ENCODE measurements at regions not wholly inside any gene's neighbourhood (a gene's known extent, or its start where the extent isn't known, plus 50 kb on each side); places are given as distances from the start of the nearest gene placed in this dataset.

DNA sequence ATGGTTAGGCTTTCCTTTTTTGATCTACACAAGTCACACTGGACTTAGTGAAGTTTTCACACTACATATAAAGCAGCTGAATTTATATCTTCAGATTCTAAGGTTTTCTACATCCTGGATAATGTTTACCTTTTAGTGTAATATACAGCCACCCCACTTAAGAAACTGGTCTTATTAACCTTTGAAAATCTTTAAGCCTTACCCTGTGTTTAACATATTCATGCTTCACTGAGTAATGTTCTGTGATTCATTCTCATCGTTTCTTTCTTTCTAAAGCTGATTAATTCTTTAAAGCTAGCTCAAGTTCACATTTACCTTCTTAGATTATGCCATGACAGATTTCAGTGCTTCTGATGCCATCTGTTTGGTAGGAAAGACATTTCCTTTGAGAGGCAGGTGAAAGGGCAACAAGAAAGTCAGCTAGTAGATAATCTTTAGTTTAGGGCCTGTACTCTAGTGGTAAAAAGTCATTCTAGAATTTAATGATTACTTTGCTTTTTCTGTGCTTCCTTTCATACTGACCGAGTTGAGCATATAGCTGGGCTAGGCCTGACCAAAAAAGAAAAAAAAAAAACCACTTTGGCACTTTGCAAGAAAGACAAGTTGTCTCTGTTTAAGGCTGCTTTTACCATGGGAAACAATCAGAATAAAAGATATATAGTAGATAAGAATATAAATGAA, 690.9 kb upstream of the FBXO33 start:
- Mint-ChIP-seq H3K27ac (no peak overlapping the region), H3K4me3 (no peak overlapping the region), H3K4me1 (no peaks in the 10 kb centered on the region), H3K9me3 (peaks cover 4 to 8% (median 7%) of the 10 kb centered on the region in 3 donors), H3K36me3 (no peaks in the 10 kb centered on the region), H3K27me3 (no peaks in the 10 kb centered on the region)
- ATAC-seq (replicated peaks in 1 of 4) (no peak), DNase-seq (no peak)
- WGBS (ENCODE audit: insufficient coverage), result no CpG with 5 or more reads among the region's 2 CpGs
- no peak overlapping the region for H3K4me3 ChIP-seq (ENCODE audit: control insufficient read depth in 1 of 2, extremely low read depth in 1 of 2, low read length in 1 of 2)
- H3K27ac ChIP-seq (ENCODE audit: low read length), result no peak overlapping the region
- H3K36me3 ChIP-seq (ENCODE audit: control insufficient read depth in 2 of 2, extremely low read depth in 1 of 2, insufficient read depth in 1 of 2, low read length in 1 of 2), result no peaks in the 10 kb centered on the region
- POLR2A ChIA-PET, result interaction anchor here (0.5 to 0.7 kb wide), 2 partner anchors 60 to 96 kb away, joined by 4 to 5 read pairs; no protein-coding TSS in a partner anchor
- no peaks in the 10 kb centered on the region for H3K9me3 ChIP-seq
- no peaks in the 10 kb centered on the region for H3K4me1 ChIP-seq (ENCODE audit: control insufficient read depth in 1 of 2, extremely low read depth in 1 of 2, insufficient read depth in 2 of 2, low read length in 2 of 2)
- H3K27me3 ChIP-seq (replicated peaks in 1 of 2; ENCODE audit: control insufficient read depth in 2 of 2, extremely low read depth in 1 of 2, insufficient read depth in 2 of 2, low read length in 1 of 2), result no peaks in the 10 kb centered on the region
- CTCF ChIA-PET, result interaction anchor here in 1 of 2 donors (0.9 kb wide), 1 partner anchor 9 kb away, joined by 3 read pairs; no protein-coding TSS in a partner anchor

DNA sequence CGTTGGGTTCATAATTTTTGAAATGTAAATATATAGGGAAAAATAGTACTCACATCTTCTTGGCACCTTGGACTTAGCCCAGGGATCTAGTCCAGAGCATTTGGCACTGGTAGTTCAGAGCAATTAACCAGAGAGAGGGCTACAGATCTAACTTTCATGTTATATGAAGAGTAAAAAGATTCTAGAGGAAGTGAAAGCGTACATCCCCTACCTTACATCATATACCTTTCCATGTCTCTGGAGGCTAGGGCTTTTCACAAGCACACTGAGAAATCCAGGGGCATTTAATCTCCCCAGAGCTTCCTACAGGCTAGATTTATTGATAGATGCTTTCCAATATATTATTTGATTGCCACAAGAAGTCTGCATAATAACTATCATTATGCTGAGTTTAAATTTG, 687.5 kb upstream of the FBXO33 start:
- no peak overlapping the region for H3K4me3 ChIP-seq (ENCODE audit: control insufficient read depth in 1 of 2, extremely low read depth in 1 of 2, low read length in 1 of 2)
- H3K27me3 ChIP-seq (replicated peaks in 1 of 2; ENCODE audit: control insufficient read depth in 2 of 2, extremely low read depth in 1 of 2, insufficient read depth in 2 of 2, low read length in 1 of 2), result no peaks in the 10 kb centered on the region
- H3K4me1 ChIP-seq (ENCODE audit: control insufficient read depth in 1 of 2, extremely low read depth in 1 of 2, insufficient read depth in 2 of 2, low read length in 2 of 2), result no peaks in the 10 kb centered on the region
- Mint-ChIP-seq H3K36me3 (no peaks in the 10 kb centered on the region), H3K27ac (no peak overlapping the region), H3K4me3 (no peak overlapping the region), H3K4me1 (no peaks in the 10 kb centered on the region), H3K27me3 (no peaks in the 10 kb centered on the region), H3K9me3 (peaks cover 7 to 15% (median 9%) of the 10 kb centered on the region in 3 donors)
- H3K9me3 ChIP-seq, result no peaks in the 10 kb centered on the region
- WGBS (ENCODE audit: insufficient coverage), result no CpG with 5 or more reads among the region's 2 CpGs
- H3K36me3 ChIP-seq (ENCODE audit: control insufficient read depth in 2 of 2, extremely low read depth in 1 of 2, insufficient read depth in 1 of 2, low read length in 1 of 2), result no peaks in the 10 kb centered on the region
- ATAC-seq (replicated peaks in 1 of 4), result no peak
- no peak for DNase-seq
- no peak overlapping the region for H3K27ac ChIP-seq (ENCODE audit: low read length)
- ChIA-PET POLR2A (no interaction called here), CTCF (no interaction called here)

- H3K4me1 Mint-ChIP-seq, result no peaks in the 10 kb centered on the region
- POLR2A ChIA-PET, result no interaction called here
These were observed 687.1 kb upstream of the FBXO33 start for GRCh38 chr14:40119321-40119720.

DNA sequence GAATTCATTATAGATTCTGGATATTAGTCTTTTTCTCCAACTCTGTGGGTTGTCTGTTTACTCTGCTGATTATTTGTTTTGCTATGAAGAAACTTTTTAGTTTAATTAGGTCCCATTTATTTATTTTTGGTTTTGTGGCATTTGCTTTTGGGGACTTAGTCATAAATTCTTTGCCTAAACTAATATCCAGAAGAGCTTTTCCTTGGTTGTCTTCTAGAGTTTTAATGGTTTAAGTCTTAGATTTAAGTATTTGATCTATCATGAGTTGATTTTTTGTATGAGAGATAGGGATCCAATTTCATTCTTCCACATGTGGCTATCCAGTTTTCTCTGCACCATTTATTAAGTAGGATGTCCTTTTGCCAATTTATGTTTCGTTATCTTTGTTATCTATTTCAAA, 683.4 kb upstream of the FBXO33 start:
- Histone ChIP-seq H3K36me3 (ENCODE audit: control insufficient read depth in 2 of 2, extremely low read depth in 1 of 2, insufficient read depth in 1 of 2, low read length in 1 of 2) (no peaks in the 10 kb centered on the region), H3K4me1 (ENCODE audit: control insufficient read depth in 1 of 2, extremely low read depth in 1 of 2, insufficient read depth in 2 of 2, low read length in 2 of 2) (no peaks in the 10 kb centered on the region), H3K27me3 (replicated peaks in 1 of 2; ENCODE audit: control insufficient read depth in 2 of 2, extremely low read depth in 1 of 2, insufficient read depth in 2 of 2, low read length in 1 of 2) (no peaks in the 10 kb centered on the region), H3K27ac (ENCODE audit: low read length) (no peak overlapping the region), H3K9me3 (no peaks in the 10 kb centered on the region), H3K4me3 (ENCODE audit: control insufficient read depth in 1 of 2, extremely low read depth in 1 of 2, low read length in 1 of 2) (no peak overlapping the region)
- Mint-ChIP-seq H3K4me1 (no peaks in the 10 kb centered on the region), H3K9me3 (peaks cover 9 to 16% (median 12%) of the 10 kb centered on the region in 3 donors), H3K27ac (no peak overlapping the region), H3K27me3 (no peaks in the 10 kb centered on the region), H3K4me3 (no peak overlapping the region), H3K36me3 (no peaks in the 10 kb centered on the region)
- ATAC-seq (replicated peaks in 1 of 4), result no peak
- ChIA-PET CTCF (no interaction called here), POLR2A (no interaction called here)
- WGBS (ENCODE audit: insufficient coverage), result no CpG with 5 or more reads among the region's 1 CpG
- no peak for DNase-seq

More at GRCh38 chr14:40119321-40119720, 687.1 kb upstream of the FBXO33 start:
- no peaks in the 10 kb centered on the region for H3K36me3 Mint-ChIP-seq
- no peak overlapping the region for H3K27ac Mint-ChIP-seq
- no peaks in the 10 kb centered on the region for H3K27me3 Mint-ChIP-seq
- H3K9me3 ChIP-seq, result no peaks in the 10 kb centered on the region
- no peak overlapping the region for H3K4me3 Mint-ChIP-seq
- CTCF ChIA-PET, result no interaction called here
- H3K9me3 Mint-ChIP-seq, result peaks cover 7 to 16% (median 9%) of the 10 kb centered on the region in 3 donors
- DNase-seq, result no peak
- H3K4me3 ChIP-seq (ENCODE audit: control insufficient read depth in 1 of 2, extremely low read depth in 1 of 2, low read length in 1 of 2), result no peak overlapping the region
- no peak overlapping the region for H3K27ac ChIP-seq (ENCODE audit: low read length)
- H3K36me3 ChIP-seq (ENCODE audit: control insufficient read depth in 2 of 2, extremely low read depth in 1 of 2, insufficient read depth in 1 of 2, low read length in 1 of 2), result no peaks in the 10 kb centered on the region
- no peaks in the 10 kb centered on the region for H3K4me1 ChIP-seq (ENCODE audit: control insufficient read depth in 1 of 2, extremely low read depth in 1 of 2, insufficient read depth in 2 of 2, low read length in 2 of 2)
- ATAC-seq (replicated peaks in 1 of 4), result no peak
- H3K27me3 ChIP-seq (replicated peaks in 1 of 2; ENCODE audit: control insufficient read depth in 2 of 2, extremely low read depth in 1 of 2, insufficient read depth in 2 of 2, low read length in 1 of 2), result no peaks in the 10 kb centered on the region
- 72% methylated on average over 2 of the region's 4 CpGs for WGBS (ENCODE audit: insufficient coverage)

- no peaks in the 10 kb centered on the region for H3K4me1 Mint-ChIP-seq
- Histone ChIP-seq H3K27me3 (replicated peaks in 1 of 2; ENCODE audit: control insufficient read depth in 2 of 2, extremely low read depth in 1 of 2, insufficient read depth in 2 of 2, low read length in 1 of 2) (no peaks in the 10 kb centered on the region), H3K4me1 (ENCODE audit: control insufficient read depth in 1 of 2, extremely low read depth in 1 of 2, insufficient read depth in 2 of 2, low read length in 2 of 2) (no peaks in the 10 kb centered on the region), H3K4me3 (ENCODE audit: control insufficient read depth in 1 of 2, extremely low read depth in 1 of 2, low read length in 1 of 2) (no peak overlapping the region), H3K36me3 (ENCODE audit: control insufficient read depth in 2 of 2, extremely low read depth in 1 of 2, insufficient read depth in 1 of 2, low read length in 1 of 2) (no peaks in the 10 kb centered on the region), H3K9me3 (no peaks in the 10 kb centered on the region), H3K27ac (ENCODE audit: low read length) (no peak overlapping the region)
- H3K9me3 Mint-ChIP-seq, result peaks cover 9 to 24% (median 15%) of the 10 kb centered on the region in 3 donors
- H3K27me3 Mint-ChIP-seq, result no peaks in the 10 kb centered on the region
- ChIA-PET CTCF (no interaction called here), POLR2A (no interaction called here)
- H3K4me3 Mint-ChIP-seq, result no peak overlapping the region
- H3K27ac Mint-ChIP-seq, result no peak overlapping the region
- ATAC-seq (replicated peaks in 1 of 4) (no peak), DNase-seq (no peak)
- H3K36me3 Mint-ChIP-seq, result no peaks in the 10 kb centered on the region
These were observed 681.4 kb upstream of the FBXO33 start for GRCh38 chr14:40113671-40114070.

DNA sequence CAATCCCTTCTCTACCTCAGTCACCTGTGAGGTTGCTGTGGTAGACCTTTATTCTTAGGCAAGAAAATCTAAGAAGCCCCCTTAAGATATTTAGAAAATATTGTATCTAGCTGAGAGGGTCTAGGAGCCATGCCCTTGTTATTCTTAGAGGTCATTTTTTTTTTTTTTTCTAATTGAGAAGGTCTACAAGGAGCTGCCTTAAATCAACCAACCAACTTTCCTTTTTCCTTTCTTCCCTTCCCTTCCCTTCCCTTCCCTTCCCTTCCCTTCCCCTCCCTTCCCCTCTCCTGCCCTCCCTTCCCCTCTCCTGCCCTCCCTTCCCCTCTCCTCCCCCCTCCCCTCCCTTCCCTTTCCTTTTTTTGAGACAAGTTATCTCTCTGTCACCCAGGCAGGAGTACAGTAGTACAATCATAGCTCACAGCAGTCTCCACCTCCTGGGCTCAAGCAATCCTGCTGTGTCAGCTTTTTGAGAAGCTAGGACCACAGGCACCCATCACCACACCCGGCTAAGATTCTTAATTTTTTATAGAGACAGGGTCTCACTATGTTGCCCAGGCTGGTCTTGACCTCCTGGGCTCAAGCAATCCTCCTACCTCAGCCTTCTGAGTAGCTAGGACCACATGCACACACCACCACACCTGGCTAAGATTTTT, 668.4 kb upstream of the FBXO33 start:
- H3K27me3 ChIP-seq (replicated peaks in 1 of 2; ENCODE audit: control insufficient read depth in 2 of 2, extremely low read depth in 1 of 2, insufficient read depth in 2 of 2, low read length in 1 of 2), result no peaks in the 10 kb centered on the region
- ChIA-PET POLR2A (no interaction called here), CTCF (interaction anchor here in 1 of 2 donors (0.6 kb wide), 1 partner anchor 1293 kb away, joined by 19 read pairs; no protein-coding TSS in a partner anchor)
- DNase-seq (no peak), ATAC-seq (replicated peaks in 1 of 4) (no peak)
- H3K4me1 ChIP-seq (ENCODE audit: control insufficient read depth in 1 of 2, extremely low read depth in 1 of 2, insufficient read depth in 2 of 2, low read length in 2 of 2), result no peaks in the 10 kb centered on the region
- no peak overlapping the region for H3K4me3 ChIP-seq (ENCODE audit: control insufficient read depth in 1 of 2, extremely low read depth in 1 of 2, low read length in 1 of 2)
- Mint-ChIP-seq H3K27me3 (no peaks in the 10 kb centered on the region), H3K36me3 (no peaks in the 10 kb centered on the region), H3K9me3 (peaks cover 2 to 13% (median 5%) of the 10 kb centered on the region in 3 donors), H3K27ac (no peak overlapping the region), H3K4me3 (no peak overlapping the region), H3K4me1 (no peaks in the 10 kb centered on the region)
- H3K9me3 ChIP-seq, result no peaks in the 10 kb centered on the region
- H3K27ac ChIP-seq (ENCODE audit: low read length), result no peak overlapping the region
- 50% methylated on average over 1 of the region's 1 CpG for WGBS (ENCODE audit: insufficient coverage)
- no peaks in the 10 kb centered on the region for H3K36me3 ChIP-seq (ENCODE audit: control insufficient read depth in 2 of 2, extremely low read depth in 1 of 2, insufficient read depth in 1 of 2, low read length in 1 of 2)
